Endothelial cell of umbilical vein (primary cell): ENCODE measurements at regions not wholly inside any gene's neighbourhood (a gene's known extent, or its start where the extent isn't known, plus 50 kb on each side); places are given as distances from the start of the nearest gene placed in this dataset.

Source experiments
- BruUV-seq: library from RNA; stranded (reverse); fragments of 400-500 nt; replicated peaks from 2 replicates; lab custom pipeline; 2021; lab: Mats Ljungman, UMichigan
- CTCF ChIA-PET: fragments of 300-600, 350-600 bp; sonication (Branson Sonifier 250); formaldehyde crosslinking; loops from one replicate; lab custom pipeline; 2021; ENCODE audit warnings: antibody characterized with exemption, inconsistent platforms; lab: Charles Lee
- POLR2A ChIA-PET: fragments of 300-600, 350-600 bp; sonication (Branson Sonifier 250); formaldehyde crosslinking; loops from one replicate; lab custom pipeline; 2021; ENCODE audit warnings: antibody characterized with exemption, inconsistent platforms; lab: Charles Lee
- DNase-seq: peaks from one replicate; pipeline ENCODE4 v3.0.0-alpha.2; 2011; ENCODE audit warnings: low read depth, low spot score
- FAIRE-seq: peaks from 2 replicates; lab custom pipeline; 2011; peaks lifted over from hg19 to GRCh38; lab: Jason Lieb, UNC
- H2AFZ ChIP-seq: 2 replicates; pipeline ENCODE4 v1.6.0; 2012; ENCODE audit warnings: low read depth, low read length, control low read depth, inconsistent platforms
- H3K27ac ChIP-seq: 2 replicates; pipeline ENCODE4 v1.5.1; 2011; ENCODE audit warnings: low read depth, mild to moderate bottlenecking, control low read depth, low read length, moderate library complexity; ENCODE audit not compliant: insufficient read depth
- H3K27me3 ChIP-seq, 2 experiments: 2 replicates each; pipeline versions ENCODE4 v1.6.0 to v1.6.1; 2011; ENCODE audit warnings: low read length in 2 of 2, mixed read lengths in 1 of 2; ENCODE audit not compliant: control insufficient read depth in 2 of 2, insufficient read depth in 2 of 2
- H3K36me3 ChIP-seq, 2 experiments: 2 replicates in 1 of 2; 3 replicates in 1 of 2; pipeline ENCODE4 v1.5.1; 2011; ENCODE audit warnings: low read length in 2 of 2, mild to moderate bottlenecking in 1 of 2, moderate library complexity in 1 of 2; ENCODE audit not compliant: control insufficient read depth in 2 of 2, insufficient read depth in 2 of 2; ENCODE audit errors: extremely low read depth in 1 of 2
- H3K4me1 ChIP-seq: 3 replicates; pipeline ENCODE4 v1.5.1; 2011; ENCODE audit warnings: mild to moderate bottlenecking, low read length; ENCODE audit not compliant: control insufficient read depth, insufficient read depth; ENCODE audit errors: extremely low read depth
- H3K4me2 ChIP-seq: 2 replicates; pipeline ENCODE4 v1.6.1; 2011; ENCODE audit warnings: low read length, control low read depth, mixed read lengths; ENCODE audit not compliant: insufficient read depth
- H3K4me3 ChIP-seq, 3 experiments: fragments of 200-600 bp in 1 of 3; sonication (generic), shearing (Covaris generic) in 1 of 3; replicated peaks in 1 of 3; 2 replicates each; pipeline ENCODE4 v1.5.1; 2011 to 2016; ENCODE audit warnings: control low read depth in 3 of 3, low read length in 3 of 3, mild to moderate bottlenecking in 2 of 3, inconsistent platforms in 1 of 3, low read depth in 1 of 3, moderate library complexity in 1 of 3; ENCODE audit not compliant: insufficient read depth in 1 of 3
- H3K79me2 ChIP-seq: 2 replicates; pipeline ENCODE4 v1.6.0; 2012; ENCODE audit warnings: low read length, inconsistent platforms; ENCODE audit not compliant: control insufficient read depth, insufficient read depth
- H3K9ac ChIP-seq: replicated peaks from 2 replicates; pipeline ENCODE3; 2011; ENCODE audit warnings: low read length, control low read depth; ENCODE audit not compliant: insufficient read depth; ENCODE audit errors: extremely low read depth
- H3K9me1 ChIP-seq: replicated peaks from 3 replicates; pipeline ENCODE4 v1.6.0; 2011; ENCODE audit warnings: mild to moderate bottlenecking, low read length; ENCODE audit not compliant: control insufficient read depth, insufficient read depth; ENCODE audit errors: extremely low read depth
- H3K9me3 ChIP-seq: replicated peaks from 2 replicates; pipeline ENCODE4 v1.5.1; 2012; ENCODE audit warnings: low read length, inconsistent platforms; ENCODE audit not compliant: control insufficient read depth, insufficient read depth
- H4K20me1 ChIP-seq: replicated peaks from 2 replicates; pipeline ENCODE3; 2011; ENCODE audit warnings: mild to moderate bottlenecking, low read length; ENCODE audit not compliant: control insufficient read depth, insufficient read depth; ENCODE audit errors: extremely low read depth
- EZH2 ChIP-seq: IDR thresholded peaks from 2 replicates; pipeline ENCODE4 v1.6.1; 2012; ENCODE audit warnings: borderline replicate concordance, low read depth, mild to moderate bottlenecking, moderate library complexity, low read length, inconsistent platforms; ENCODE audit not compliant: severe bottlenecking
- FOS ChIP-seq: IDR thresholded peaks from 2 replicates; pipeline ENCODE4 v1.6.1; 2011; ENCODE audit warnings: mild to moderate bottlenecking, low read length, moderate library complexity, borderline replicate concordance; ENCODE audit not compliant: insufficient read depth
- GATA2 ChIP-seq: IDR thresholded peaks from 2 replicates; pipeline ENCODE4 v1.7.0; 2011; ENCODE audit warnings: low read depth, mild to moderate bottlenecking, moderate library complexity, mixed read lengths, low read length; ENCODE audit not compliant: insufficient read length, insufficient read depth
- JUN ChIP-seq: IDR thresholded peaks from 2 replicates; pipeline ENCODE4 v1.6.1; 2011; ENCODE audit warnings: borderline replicate concordance, low read depth; ENCODE audit not compliant: insufficient read length, insufficient read depth
- MAX ChIP-seq: IDR thresholded peaks from 2 replicates; pipeline ENCODE4 v1.6.1; 2011; ENCODE audit not compliant: insufficient read depth, insufficient read length
- MYC ChIP-seq: IDR thresholded peaks from one replicate; pipeline ENCODE4 v1.6.1; 2011; ENCODE audit warnings: mild to moderate bottlenecking, low read depth, low read length
- POLR2A ChIP-seq: IDR thresholded peaks from 2 replicates; pipeline ENCODE4 v1.6.1; 2012; ENCODE audit warnings: low read depth, mild to moderate bottlenecking, control low read depth, low read length
- dilution Hi-C: fragments of 300-500 bp; cut with MboI; formaldehyde crosslinking; loops from one replicate; pipeline ENCODE4 v1.15.0; 2019; ENCODE audit warnings: low sequenced_read_pairs; ENCODE audit not compliant: extremely low pct_ligation_motif_present
- intact Hi-C: fragments of 100-400 bp; cut with micrococcal nuclease; formaldehyde crosslinking; loops from one replicate; pipeline ENCODE4 v1.10.0; 2022
- TF ChIP-seq, protein P1 (sequence below), 2 donors: IDR thresholded peaks; 1 replicate in 1 of 2; 2 replicates in 1 of 2; pipeline ENCODE4 v1.5.1; 2011; ENCODE audit warnings: low read length in 2 of 2, mild to moderate bottlenecking in 2 of 2, moderate library complexity in 2 of 2, control low read depth in 1 of 2, inconsistent platforms in 1 of 2, low read depth in 1 of 2; ENCODE audit not compliant: insufficient read depth in 1 of 2; ENCODE audit errors: extremely low read depth in 1 of 2

DNA sequence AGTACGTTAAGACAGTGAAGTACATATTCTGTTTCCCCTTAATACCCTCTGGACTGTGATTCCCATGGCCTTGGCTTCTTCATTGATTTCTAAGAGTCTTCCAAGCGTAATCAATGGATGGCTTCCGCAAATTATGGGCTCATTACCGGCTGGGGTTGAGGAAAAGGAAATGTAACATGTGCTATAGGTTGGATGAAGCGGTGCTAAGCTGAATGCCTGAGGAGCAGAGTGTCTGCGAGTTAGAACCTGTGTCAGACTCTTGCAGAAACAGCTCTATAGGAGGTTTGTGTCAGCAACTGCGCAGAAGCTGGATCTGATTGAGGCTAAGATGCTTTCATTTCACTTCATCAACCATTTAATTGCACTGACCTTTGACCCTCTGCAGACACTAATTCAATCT is 114.3 kb upstream of the CDH18 start:
- TF ChIP-seq JUN (no peak), POLR2A (no peak), FOS (no peak), EZH2 (no peak), MYC (no peak), MAX (no peak), GATA2 (no peak)
- TF ChIP-seq, protein P1, sequence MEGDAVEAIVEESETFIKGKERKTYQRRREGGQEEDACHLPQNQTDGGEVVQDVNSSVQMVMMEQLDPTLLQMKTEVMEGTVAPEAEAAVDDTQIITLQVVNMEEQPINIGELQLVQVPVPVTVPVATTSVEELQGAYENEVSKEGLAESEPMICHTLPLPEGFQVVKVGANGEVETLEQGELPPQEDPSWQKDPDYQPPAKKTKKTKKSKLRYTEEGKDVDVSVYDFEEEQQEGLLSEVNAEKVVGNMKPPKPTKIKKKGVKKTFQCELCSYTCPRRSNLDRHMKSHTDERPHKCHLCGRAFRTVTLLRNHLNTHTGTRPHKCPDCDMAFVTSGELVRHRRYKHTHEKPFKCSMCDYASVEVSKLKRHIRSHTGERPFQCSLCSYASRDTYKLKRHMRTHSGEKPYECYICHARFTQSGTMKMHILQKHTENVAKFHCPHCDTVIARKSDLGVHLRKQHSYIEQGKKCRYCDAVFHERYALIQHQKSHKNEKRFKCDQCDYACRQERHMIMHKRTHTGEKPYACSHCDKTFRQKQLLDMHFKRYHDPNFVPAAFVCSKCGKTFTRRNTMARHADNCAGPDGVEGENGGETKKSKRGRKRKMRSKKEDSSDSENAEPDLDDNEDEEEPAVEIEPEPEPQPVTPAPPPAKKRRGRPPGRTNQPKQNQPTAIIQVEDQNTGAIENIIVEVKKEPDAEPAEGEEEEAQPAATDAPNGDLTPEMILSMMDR (IDR thresholded peaks at IDR 0.05; ENCODE audit: extremely low read depth in 1 of 2, insufficient read depth in 1 of 2, low read depth in 1 of 2, low read length in 2 of 2) = no peak
- Histone ChIP-seq H2AFZ (no peak overlapping the region), H3K4me3 (no peak overlapping the region), H3K4me2 (no peak overlapping the region), H3K4me1 (no peaks in the 10 kb centered on the region), H3K79me2 (no peaks in the 10 kb centered on the region), H3K27ac (no peak overlapping the region), H3K9me3 (peaks cover 3% of the 10 kb centered on the region), H3K36me3 (no peaks in the 10 kb centered on the region), H3K9ac (no peak overlapping the region), H4K20me1 (no peaks in the 10 kb centered on the region), H3K27me3 (no peaks in the 10 kb centered on the region), H3K9me1 (no peaks in the 10 kb centered on the region)
- FAIRE-seq = no peak
- ChIA-PET POLR2A (no interaction called here), CTCF (no interaction called here)
- no TSS peak for BruUV-seq
- dilution Hi-C loops = no loop called here
- no peak for DNase-seq
- intact Hi-C loops = no loop called here
